Fibroblast of pulmonary artery (primary cell): ENCODE measurements at regions not wholly inside any gene's neighbourhood (a gene's known extent, or its start where the extent isn't known, plus 50 kb on each side); places are given as distances from the start of the nearest gene placed in this dataset.

Source experiments
- DNase-seq: peaks from one replicate; pipeline ENCODE4 v3.0.0-alpha.2; 2010; ENCODE audit warnings: low read depth
- H3K4me3 ChIP-seq: replicated peaks from 2 replicates; pipeline ENCODE4 v1.5.1; 2011; ENCODE audit warnings: low read depth, mild to moderate bottlenecking, control low read depth, low read length, moderate library complexity
- CTCF ChIP-seq: IDR thresholded peaks from 2 replicates; pipeline ENCODE4 v1.5.1; 2011; ENCODE audit warnings: mild to moderate bottlenecking, control low read depth, low read length, inconsistent platforms; ENCODE audit errors: missing control alignments

- no peak overlapping the region for H3K4me3 ChIP-seq
- TF ChIP-seq CTCF, result no peak
- no peak for DNase-seq
These were observed 52.4 kb upstream of the GNAI1 start for GRCh38 chr7:80082213-80082612.

GRCh38 chr7:80078886-80079285 is 55.7 kb upstream of the GNAI1 start:
- no peak for TF ChIP-seq CTCF
- no peak overlapping the region for H3K4me3 ChIP-seq
- no peak for DNase-seq

- H3K4me3 ChIP-seq, result peak overlapping the region; percentile 45
- TF ChIP-seq CTCF, result no peak
- peak; percentile 36 for DNase-seq
These were observed 56.4 kb upstream of the GNAI1 start for GRCh38 chr7:80078159-80078731.

- no peak for TF ChIP-seq CTCF
- DNase-seq, result peak; percentile 36
These were observed 64.2 kb upstream of the GNAI1 start for GRCh38 chr7:80070391-80070790.

GRCh38 chr7:80066639-80067038 is 68.0 kb upstream of the GNAI1 start:
- TF ChIP-seq CTCF, result no peak
- no peak overlapping the region for H3K4me3 ChIP-seq
- DNase-seq, result no peak

More at GRCh38 chr7:80070391-80070790, 64.2 kb upstream of the GNAI1 start:
- no peak overlapping the region for H3K4me3 ChIP-seq

GRCh38 chr7:80063834-80064233 is 70.8 kb upstream of the GNAI1 start:
- TF ChIP-seq CTCF, result no peak
- H3K4me3 ChIP-seq, result no peak overlapping the region
- DNase-seq, result no peak

- peak; percentile 85 for DNase-seq
- peak; percentile 46 for TF ChIP-seq CTCF
- H3K4me3 ChIP-seq, result no peak overlapping the region
These were observed 74.3 kb upstream of the GNAI1 start for GRCh38 chr7:80060218-80060806.
